IPS-20b (cell line): ENCODE measurements at regions not wholly inside any gene's neighbourhood (a gene's known extent, or its start where the extent isn't known, plus 50 kb on each side); places are given as distances from the start of the nearest gene placed in this dataset.

Experiments used
- H3K27ac ChIP-seq: one replicate; pipeline ENCODE4 v1.5.1; 2013; ENCODE audit warnings: low read length
- H3K27me3 ChIP-seq: 2 replicates; pipeline ENCODE4 v1.6.1; 2013; ENCODE audit warnings: mild to moderate bottlenecking, low read length, inconsistent platforms; ENCODE audit not compliant: insufficient read depth
- H3K36me3 ChIP-seq: 2 replicates; pipeline ENCODE4 v1.6.1; 2013; ENCODE audit warnings: low read depth, mild to moderate bottlenecking, inconsistent platforms, low read length, moderate library complexity; ENCODE audit not compliant: insufficient read depth
- H3K4me1 ChIP-seq: 2 replicates; pipeline ENCODE4 v1.6.1; 2013; ENCODE audit warnings: mild to moderate bottlenecking, control low read depth, inconsistent platforms, low read length, moderate library complexity; ENCODE audit not compliant: insufficient read depth
- H3K4me3 ChIP-seq: 2 replicates; pipeline ENCODE4 v1.5.1; 2013; ENCODE audit warnings: mild to moderate bottlenecking, low read length, inconsistent platforms
- H3K9ac ChIP-seq: 2 replicates; pipeline ENCODE4 v1.6.1; 2013; ENCODE audit warnings: low read depth, mild to moderate bottlenecking, inconsistent platforms, low read length, moderate library complexity
- H3K9me3 ChIP-seq: 2 replicates; pipeline ENCODE4 v1.6.1; 2013; ENCODE audit warnings: mild to moderate bottlenecking, low read depth, low read length, inconsistent platforms; ENCODE audit not compliant: insufficient read depth

DNA sequence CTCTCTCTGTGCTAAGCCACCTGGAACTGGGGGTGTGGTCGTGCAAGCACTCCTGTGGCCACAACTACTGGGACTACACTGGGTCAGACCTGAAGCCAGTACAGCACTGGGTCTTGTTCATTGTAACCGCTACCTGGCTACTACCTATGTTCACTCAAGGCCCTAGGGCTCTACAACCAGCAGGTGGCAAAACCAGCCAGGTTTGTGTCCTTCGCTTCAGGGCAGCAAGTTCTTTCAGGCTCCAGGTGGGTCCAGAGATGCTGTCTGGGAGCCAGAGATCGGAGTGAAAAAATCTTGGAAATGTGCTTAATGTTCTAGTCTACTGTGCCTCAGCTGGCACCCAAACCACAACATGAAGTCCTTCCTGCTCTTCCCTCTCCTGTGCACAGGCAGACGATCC, 171.6 kb upstream of the SORCS1 start:
- Histone ChIP-seq H3K36me3 (no peaks in the 10 kb centered on the region), H3K9ac (no peak overlapping the region), H3K9me3 (no peaks in the 10 kb centered on the region), H3K27me3 (no peaks in the 10 kb centered on the region), H3K4me3 (no peak overlapping the region), H3K4me1 (no peaks in the 10 kb centered on the region), H3K27ac (no peak overlapping the region)

DNA sequence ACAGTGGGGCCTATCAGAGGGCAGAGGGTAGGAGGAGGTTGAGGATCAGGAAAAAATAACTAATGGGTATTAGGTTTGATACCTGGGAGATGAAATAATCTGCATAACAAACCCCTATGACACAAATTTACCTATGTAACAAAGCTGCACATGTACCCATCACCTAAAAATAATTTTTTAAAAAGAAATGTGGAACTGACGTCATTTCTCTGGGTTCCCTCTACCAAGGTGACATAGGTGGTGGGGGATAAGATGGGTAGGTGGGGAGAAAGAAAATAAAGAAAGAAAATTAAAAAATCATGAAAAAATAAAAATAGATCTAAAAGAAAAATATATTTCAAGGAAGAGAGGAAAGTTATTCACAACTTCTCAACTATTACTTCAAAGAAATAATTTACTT, 153.1 kb upstream of the SORCS1 start:
- H3K36me3 ChIP-seq = no peaks in the 10 kb centered on the region
- H3K9ac ChIP-seq = no peak overlapping the region
- H3K27ac ChIP-seq = no peak overlapping the region
- H3K4me1 ChIP-seq = no peaks in the 10 kb centered on the region
- H3K4me3 ChIP-seq = no peak overlapping the region
- no peaks in the 10 kb centered on the region for H3K9me3 ChIP-seq
- no peaks in the 10 kb centered on the region for H3K27me3 ChIP-seq

DNA sequence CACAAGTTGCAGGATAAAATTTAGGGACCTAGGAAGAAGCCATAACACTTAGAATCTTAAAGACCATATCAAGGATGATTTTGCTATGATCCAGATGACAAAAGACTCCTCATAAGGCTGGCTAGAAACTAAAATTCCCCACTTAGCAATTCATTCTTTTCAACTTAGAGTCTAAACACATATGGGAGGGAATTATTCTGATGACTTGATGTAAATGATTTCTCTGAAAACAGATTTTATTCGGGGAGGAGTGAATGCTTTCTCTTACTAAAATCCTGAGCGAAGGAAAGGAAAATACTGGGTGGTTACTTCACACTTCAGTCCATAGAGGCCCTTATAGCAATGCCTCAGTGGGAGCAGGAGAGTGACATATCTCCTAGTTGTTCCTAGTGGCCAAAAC, 138.7 kb upstream of the SORCS1 start:
- no peak overlapping the region for H3K9ac ChIP-seq

DNA sequence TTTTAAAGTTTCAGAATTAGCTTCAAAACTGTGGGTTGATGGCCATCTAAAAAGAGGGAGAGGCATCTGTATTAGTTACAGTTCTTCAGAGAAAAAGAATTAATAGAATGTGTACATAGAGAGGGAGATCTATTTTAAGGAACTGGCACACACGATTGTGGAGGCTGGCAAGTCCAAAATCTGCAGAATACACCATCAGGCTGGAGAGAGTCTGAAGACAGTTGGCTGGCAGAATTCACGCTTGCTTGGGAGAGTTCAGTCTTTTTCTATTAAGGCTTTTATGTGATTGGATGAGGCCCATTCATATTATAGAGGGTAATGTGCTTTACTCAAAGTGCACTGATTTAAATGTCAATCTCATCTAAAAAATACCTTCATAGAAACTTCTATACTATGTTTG, 135.1 kb upstream of the SORCS1 start:
- no peaks in the 10 kb centered on the region for H3K27me3 ChIP-seq
- no peaks in the 10 kb centered on the region for H3K36me3 ChIP-seq
- H3K4me1 ChIP-seq = no peaks in the 10 kb centered on the region
- H3K9ac ChIP-seq = no peak overlapping the region
- H3K4me3 ChIP-seq = no peak overlapping the region
- H3K27ac ChIP-seq = no peak overlapping the region
- no peaks in the 10 kb centered on the region for H3K9me3 ChIP-seq

More for the DNA sequence above, 138.7 kb upstream of the SORCS1 start:
- Histone ChIP-seq H3K4me3 (no peak overlapping the region), H3K27ac (no peak overlapping the region), H3K27me3 (no peaks in the 10 kb centered on the region), H3K4me1 (no peaks in the 10 kb centered on the region), H3K9me3 (no peaks in the 10 kb centered on the region), H3K36me3 (no peaks in the 10 kb centered on the region)

DNA sequence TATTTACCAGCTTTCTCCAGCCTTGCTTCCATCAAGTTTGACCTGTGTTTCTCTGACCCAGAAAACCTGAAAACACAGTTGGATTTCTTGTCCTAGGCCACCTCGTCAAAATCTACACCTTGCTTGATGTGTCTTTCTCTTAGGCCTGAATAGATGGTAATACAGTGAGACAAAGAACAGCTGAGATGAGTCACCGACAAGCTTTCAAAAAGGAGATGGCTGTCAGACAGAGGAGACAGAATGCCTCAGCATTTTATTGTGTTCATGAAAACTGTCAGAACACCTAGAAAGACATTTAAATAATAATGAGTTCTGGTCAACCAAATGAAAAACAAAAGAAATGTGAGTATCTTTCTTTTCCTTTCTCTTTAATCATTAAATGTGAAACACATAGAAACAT, 119.7 kb upstream of the SORCS1 start:
- Histone ChIP-seq H3K4me3 (no peak overlapping the region), H3K9ac (no peak overlapping the region), H3K36me3 (no peaks in the 10 kb centered on the region), H3K4me1 (no peaks in the 10 kb centered on the region), H3K27ac (no peak overlapping the region), H3K9me3 (no peaks in the 10 kb centered on the region; the same call in 1 of the 2 replicates), H3K27me3 (no peaks in the 10 kb centered on the region)

DNA sequence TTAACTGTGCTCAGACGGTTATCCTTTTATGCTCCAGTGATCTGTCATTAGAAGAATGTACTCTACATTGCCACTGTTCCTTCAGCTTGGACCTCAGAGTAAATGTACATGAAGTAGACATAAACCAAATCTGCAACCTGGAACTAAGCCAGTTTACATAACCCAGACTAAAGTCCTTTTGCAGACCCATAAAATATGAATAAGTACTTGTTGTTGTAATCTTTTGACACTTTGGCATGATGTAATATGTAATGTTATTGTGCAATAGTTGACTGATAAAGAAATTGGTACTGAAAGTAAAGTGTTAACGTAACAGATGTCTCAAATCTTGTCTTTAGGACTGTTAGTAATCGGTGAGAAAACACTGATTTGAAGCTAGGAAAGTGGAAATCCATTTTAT, 115.8 kb upstream of the SORCS1 start:
- H3K27me3 ChIP-seq = no peaks in the 10 kb centered on the region
- no peaks in the 10 kb centered on the region for H3K36me3 ChIP-seq
- H3K27ac ChIP-seq = no peak overlapping the region
- no peaks in the 10 kb centered on the region; the same call in 1 of the 2 replicates for H3K9me3 ChIP-seq
- no peaks in the 10 kb centered on the region for H3K4me1 ChIP-seq
- H3K9ac ChIP-seq = no peak overlapping the region
- H3K4me3 ChIP-seq = no peak overlapping the region

DNA sequence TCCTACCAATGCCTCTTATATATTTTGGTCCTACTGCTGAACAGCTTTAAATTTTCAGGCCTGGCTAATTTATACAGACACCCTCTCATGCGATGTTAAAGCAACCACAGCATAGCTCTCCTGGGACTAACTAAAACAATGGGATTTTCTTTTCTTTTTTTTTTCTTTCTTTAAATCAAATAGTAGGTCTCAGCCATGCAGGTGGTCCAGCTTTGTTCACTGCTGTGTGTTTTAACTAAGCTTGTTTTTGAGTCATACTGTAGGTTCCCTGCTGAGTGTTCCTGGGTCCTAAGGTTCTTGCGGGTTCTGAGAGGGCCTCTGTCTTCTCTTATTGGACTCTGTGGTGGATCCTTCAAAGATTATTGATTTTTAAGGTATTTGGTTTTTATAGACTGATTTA, 113.1 kb upstream of the SORCS1 start:
- no peaks in the 10 kb centered on the region for H3K9me3 ChIP-seq
- H3K36me3 ChIP-seq = no peaks in the 10 kb centered on the region
- no peaks in the 10 kb centered on the region for H3K27me3 ChIP-seq
- H3K9ac ChIP-seq = no peak overlapping the region
- H3K4me3 ChIP-seq = no peak overlapping the region
- H3K27ac ChIP-seq = no peak overlapping the region
- no peaks in the 10 kb centered on the region for H3K4me1 ChIP-seq

DNA sequence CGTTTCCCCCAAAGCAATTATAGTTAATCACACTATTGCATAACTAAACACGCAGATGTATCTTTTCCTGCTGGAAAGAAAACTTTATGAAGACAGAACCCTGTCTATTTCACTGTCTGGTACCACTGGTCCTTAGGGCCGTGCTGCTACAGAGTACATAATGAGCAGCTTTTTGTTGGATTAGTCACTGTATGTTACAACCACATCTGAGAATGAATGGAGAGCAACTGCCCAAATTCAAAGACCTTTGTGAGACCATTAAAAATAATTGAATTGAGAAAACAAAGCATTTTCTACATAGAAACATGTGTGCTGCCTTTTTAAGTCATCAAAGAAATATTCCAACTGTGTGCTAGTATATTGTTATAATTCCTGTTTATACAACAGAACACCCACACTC, 111.3 kb upstream of the SORCS1 start:
- H3K36me3 ChIP-seq = no peaks in the 10 kb centered on the region
- no peak overlapping the region for H3K4me3 ChIP-seq
- no peaks in the 10 kb centered on the region; the same call in 1 of the 2 replicates for H3K9me3 ChIP-seq
- H3K27ac ChIP-seq = no peak overlapping the region
- no peak overlapping the region for H3K9ac ChIP-seq
- no peaks in the 10 kb centered on the region for H3K27me3 ChIP-seq
- H3K4me1 ChIP-seq = no peaks in the 10 kb centered on the region

DNA sequence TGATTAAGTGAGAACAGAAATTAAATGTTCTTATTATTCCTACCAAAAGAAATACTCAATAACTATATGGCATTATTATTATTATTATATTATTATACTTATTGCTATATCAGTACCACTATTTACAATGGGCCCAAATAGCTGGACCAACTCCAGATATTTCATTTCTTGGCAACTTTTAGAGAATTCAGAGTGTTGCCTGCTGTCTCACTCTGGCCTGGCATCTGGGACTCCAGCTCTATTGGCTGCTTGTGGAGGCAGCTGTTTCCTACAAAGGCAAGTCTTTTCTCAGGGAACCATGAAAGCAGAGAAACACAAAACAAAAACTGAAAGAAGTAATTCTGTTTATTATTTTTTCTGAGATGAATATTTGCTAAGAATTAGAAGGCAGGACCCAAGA, 105.1 kb upstream of the SORCS1 start:
- H3K27me3 ChIP-seq = no peaks in the 10 kb centered on the region
- no peaks in the 10 kb centered on the region for H3K4me1 ChIP-seq
- no peaks in the 10 kb centered on the region for H3K36me3 ChIP-seq
- H3K9ac ChIP-seq = no peak overlapping the region
- no peak overlapping the region for H3K27ac ChIP-seq
- no peak overlapping the region for H3K4me3 ChIP-seq
- H3K9me3 ChIP-seq = no peaks in the 10 kb centered on the region; the same call in 1 of the 2 replicates

DNA sequence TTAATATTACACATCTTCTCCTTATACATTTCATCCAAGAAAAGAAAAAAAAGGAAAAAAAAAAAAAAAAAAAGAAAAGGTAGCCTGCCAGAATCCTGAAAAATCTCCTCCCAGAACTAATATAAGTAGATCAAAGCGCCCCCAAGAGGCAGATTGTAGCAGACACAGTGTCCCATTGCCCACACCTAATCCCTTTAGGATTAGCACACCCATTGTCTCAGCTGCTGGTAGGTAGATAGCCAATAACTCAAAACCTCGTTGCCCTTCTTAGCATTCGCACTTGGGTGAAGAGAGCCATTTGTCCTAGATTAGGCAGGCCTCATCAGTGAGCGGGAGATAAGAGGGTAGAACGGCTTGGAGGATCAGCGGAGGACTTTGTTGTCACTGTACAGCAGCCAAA, 100.2 kb upstream of the SORCS1 start:
- H3K9me3 ChIP-seq = no peaks in the 10 kb centered on the region
- H3K9ac ChIP-seq = no peak overlapping the region
- H3K4me1 ChIP-seq = no peaks in the 10 kb centered on the region
- no peak overlapping the region for H3K4me3 ChIP-seq
- H3K36me3 ChIP-seq = no peaks in the 10 kb centered on the region
- H3K27me3 ChIP-seq = no peaks in the 10 kb centered on the region
- no peak overlapping the region for H3K27ac ChIP-seq

DNA sequence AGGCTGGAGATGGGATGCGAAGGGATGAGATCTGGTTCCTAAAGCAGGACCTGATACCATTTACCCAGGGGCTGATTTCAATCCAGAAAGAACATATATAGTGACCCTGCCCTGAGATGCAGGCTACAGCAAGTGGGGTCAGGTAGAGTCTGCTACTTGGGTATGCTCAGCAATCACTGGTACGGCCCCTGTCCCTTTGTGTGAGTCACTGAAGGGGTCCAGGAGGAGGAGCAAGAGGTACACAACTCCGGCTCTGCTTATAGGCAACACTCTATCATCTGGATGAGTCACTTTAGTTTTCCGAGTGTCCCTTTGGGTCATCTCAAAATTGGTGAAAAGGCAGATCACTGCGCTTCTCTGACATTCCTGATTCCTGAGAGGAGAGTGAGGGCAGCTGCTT, 79.6 kb upstream of the SORCS1 start:
- Histone ChIP-seq H3K4me3 (no peak overlapping the region), H3K36me3 (no peaks in the 10 kb centered on the region), H3K9me3 (no peaks in the 10 kb centered on the region), H3K9ac (no peak overlapping the region), H3K27ac (no peak overlapping the region), H3K27me3 (no peaks in the 10 kb centered on the region), H3K4me1 (no peaks in the 10 kb centered on the region)

DNA sequence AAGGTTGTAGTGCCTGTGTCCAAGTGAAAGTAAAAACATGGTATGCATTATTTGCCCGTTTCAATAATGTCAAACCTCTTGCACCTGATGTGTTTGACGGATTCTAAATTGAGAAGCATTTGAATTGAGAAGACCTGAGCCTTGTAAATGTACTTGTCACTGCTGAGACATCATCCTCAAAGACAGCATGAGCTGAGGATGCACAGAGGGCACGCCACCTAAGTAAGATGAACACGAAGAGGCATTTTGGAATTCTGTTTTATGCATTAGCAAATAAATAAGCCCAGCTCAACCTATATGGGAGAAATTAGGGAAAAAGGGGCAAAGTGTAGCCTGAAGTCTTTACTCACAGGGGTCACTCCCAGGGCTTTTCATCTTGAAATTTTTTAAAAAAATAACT, 73.8 kb upstream of the SORCS1 start:
- Histone ChIP-seq H3K9ac (no peak overlapping the region), H3K27me3 (no peaks in the 10 kb centered on the region), H3K4me3 (no peak overlapping the region), H3K9me3 (no peaks in the 10 kb centered on the region), H3K4me1 (no peaks in the 10 kb centered on the region), H3K36me3 (no peaks in the 10 kb centered on the region), H3K27ac (no peak overlapping the region)

DNA sequence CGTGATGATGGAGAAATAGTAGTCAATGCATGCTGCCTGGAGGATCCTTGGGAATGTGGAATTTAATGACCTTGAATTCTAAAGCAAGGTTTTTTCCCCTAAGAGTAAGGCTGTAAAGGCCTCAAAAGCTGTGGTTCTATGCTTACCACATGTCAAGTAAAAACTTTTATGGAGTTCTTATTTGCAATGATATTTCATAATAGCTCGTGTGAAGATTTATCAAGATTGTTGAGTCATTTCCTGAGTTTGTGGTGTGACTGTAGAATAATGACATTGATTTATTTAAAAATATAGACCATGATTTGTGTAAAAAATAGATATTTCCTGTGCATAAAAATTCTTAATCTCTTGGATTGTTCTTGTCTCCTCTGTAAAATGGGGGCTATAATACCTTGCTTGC, 67.5 kb upstream of the SORCS1 start:
- no peak overlapping the region for H3K27ac ChIP-seq
- no peak overlapping the region for H3K9ac ChIP-seq
- H3K9me3 ChIP-seq = no peaks in the 10 kb centered on the region
- H3K4me3 ChIP-seq = no peak overlapping the region
- no peaks in the 10 kb centered on the region for H3K36me3 ChIP-seq
- no peaks in the 10 kb centered on the region for H3K27me3 ChIP-seq
- no peaks in the 10 kb centered on the region for H3K4me1 ChIP-seq
